ENCODE measurements at regions not wholly inside any gene's neighbourhood (a gene's known extent, or its start where the extent isn't known, plus 50 kb on each side); places are given as distances from the start of the nearest gene placed in this dataset.

GRCh38 chr4:38603652-38604051, 60.3 kb upstream of the KLF3 start:
- Histone ChIP-seq H3K4me3 (ENCODE audit: low read depth, low read length, poor library complexity, severe bottlenecking) (no peak overlapping the region), H3K9me3 (ENCODE audit: low read length) (no peaks in the 10 kb centered on the region), H3K27ac (ENCODE audit: low read depth, low read length, poor library complexity, severe bottlenecking) (no peak overlapping the region), H3K4me2 (ENCODE audit: low read length) (no peak overlapping the region), H3F3A (ENCODE audit: insufficient read depth, low read length) (no peaks in the 10 kb centered on the region), H4K20me1 (ENCODE audit: insufficient read depth, low read length) (no peaks in the 10 kb centered on the region), H3K27me3 (ENCODE audit: insufficient read depth, low read length) (no peaks in the 10 kb centered on the region; the same call in 1 of the 2 replicates), H3K4me1 (ENCODE audit: insufficient read depth, low read length, severe bottlenecking) (no peaks in the 10 kb centered on the region), H2AFZ (ENCODE audit: low read length) (no peak overlapping the region), H3K36me3 (ENCODE audit: insufficient read depth, low read length) (no peaks in the 10 kb centered on the region), H3K9ac (ENCODE audit: low read length) (no peak overlapping the region), H3K79me2 (ENCODE audit: insufficient read depth, low read length) (no peaks in the 10 kb centered on the region), H3K9me2 (ENCODE audit: low read depth, low read length) (no peaks in the 10 kb centered on the region)
- TF ChIP-seq CTCF (IDR thresholded peaks at IDR 0.05; ENCODE audit: low read length), result no peak
- no peak for TF ChIP-seq EZH2 (IDR thresholded peaks at IDR 0.05; ENCODE audit: borderline replicate concordance, low read length)

GRCh38 chr4:38605181-38605752, 58.7 kb upstream of the KLF3 start:
- Histone ChIP-seq H3K9me3 (ENCODE audit: low read length) (no peaks in the 10 kb centered on the region), H3K79me2 (ENCODE audit: insufficient read depth, low read length) (no peaks in the 10 kb centered on the region), H4K20me1 (ENCODE audit: insufficient read depth, low read length) (no peaks in the 10 kb centered on the region), H3K36me3 (ENCODE audit: insufficient read depth, low read length) (no peaks in the 10 kb centered on the region), H3K9me2 (ENCODE audit: low read depth, low read length) (no peaks in the 10 kb centered on the region), H3K27ac (ENCODE audit: low read depth, low read length, poor library complexity, severe bottlenecking) (no peak overlapping the region), H3K27me3 (ENCODE audit: insufficient read depth, low read length) (no peaks in the 10 kb centered on the region; the same call in 1 of the 2 replicates), H3K4me2 (ENCODE audit: low read length) (no peak overlapping the region), H3F3A (ENCODE audit: insufficient read depth, low read length) (no peaks in the 10 kb centered on the region), H3K9ac (ENCODE audit: low read length) (no peak overlapping the region), H3K4me3 (ENCODE audit: low read depth, low read length, poor library complexity, severe bottlenecking) (no peak overlapping the region), H2AFZ (ENCODE audit: low read length) (no peak overlapping the region), H3K4me1 (ENCODE audit: insufficient read depth, low read length, severe bottlenecking) (no peaks in the 10 kb centered on the region)
- TF ChIP-seq EZH2 (IDR thresholded peaks at IDR 0.05; ENCODE audit: borderline replicate concordance, low read length) (no peak), CTCF (IDR thresholded peaks at IDR 0.05; ENCODE audit: low read length) (no peak)

DNA sequence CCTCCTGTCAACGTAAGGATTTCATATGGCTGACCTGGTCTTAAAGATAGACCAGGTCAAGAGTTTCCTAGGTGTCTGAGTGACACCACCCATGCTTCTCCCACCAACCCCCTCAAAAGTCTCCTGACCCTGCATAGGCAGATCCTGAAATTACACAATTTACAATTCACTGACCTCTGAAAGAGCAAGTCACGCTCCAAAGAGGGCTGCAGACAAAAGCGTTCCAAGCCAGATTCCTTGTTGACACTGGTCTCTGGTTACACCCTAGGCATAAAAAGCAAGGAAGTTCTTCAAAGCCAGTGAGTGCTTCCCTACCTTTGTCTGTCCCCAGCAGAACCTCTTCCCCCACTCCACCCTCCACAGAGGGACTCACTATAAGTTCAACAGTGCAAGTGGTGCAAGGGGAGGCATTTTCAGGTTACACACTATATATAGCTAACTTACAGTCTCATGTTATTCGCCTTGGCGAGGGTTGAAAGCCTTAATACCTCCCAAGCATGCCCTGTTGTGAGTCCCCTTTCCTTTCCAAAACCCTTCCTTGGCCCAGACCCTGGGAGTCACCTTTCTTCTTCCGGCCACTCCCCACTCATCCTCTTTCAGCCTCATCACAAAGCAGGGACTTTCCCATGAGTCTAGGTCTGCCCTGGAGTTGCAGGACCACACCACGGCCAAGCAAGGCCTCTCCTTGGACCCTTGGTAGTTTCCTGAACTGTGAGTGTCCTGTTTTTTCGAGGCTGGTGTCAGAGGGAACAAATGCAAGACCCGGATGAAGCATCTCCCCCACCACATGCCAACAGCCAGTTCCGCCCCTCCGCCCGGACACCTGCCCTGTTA, 58.0 kb upstream of the KLF3 start:
- H3K9me2 ChIP-seq (ENCODE audit: low read depth, low read length), result no peaks in the 10 kb centered on the region
- H3K27ac ChIP-seq (ENCODE audit: low read depth, low read length, poor library complexity, severe bottlenecking), result no peak overlapping the region
- TF ChIP-seq CTCF (IDR thresholded peaks at IDR 0.05; ENCODE audit: low read length) (no peak), EZH2 (IDR thresholded peaks at IDR 0.05; ENCODE audit: borderline replicate concordance, low read length) (no peak)
- H3K9me3 ChIP-seq (ENCODE audit: low read length), result no peaks in the 10 kb centered on the region
- no peak overlapping the region for H3K4me2 ChIP-seq (ENCODE audit: low read length)
- H3K9ac ChIP-seq (ENCODE audit: low read length), result no peak overlapping the region
- H3K36me3 ChIP-seq (ENCODE audit: insufficient read depth, low read length), result no peaks in the 10 kb centered on the region
- H3K4me3 ChIP-seq (ENCODE audit: low read depth, low read length, poor library complexity, severe bottlenecking), result no peak overlapping the region
- H3K4me1 ChIP-seq (ENCODE audit: insufficient read depth, low read length, severe bottlenecking), result no peaks in the 10 kb centered on the region
- H4K20me1 ChIP-seq (ENCODE audit: insufficient read depth, low read length), result no peaks in the 10 kb centered on the region
- no peak overlapping the region for H2AFZ ChIP-seq (ENCODE audit: low read length)
- no peaks in the 10 kb centered on the region for H3K27me3 ChIP-seq (ENCODE audit: insufficient read depth, low read length)
- H3F3A ChIP-seq (ENCODE audit: insufficient read depth, low read length), result no peaks in the 10 kb centered on the region
- H3K79me2 ChIP-seq (ENCODE audit: insufficient read depth, low read length), result no peaks in the 10 kb centered on the region

All from OCI-LY1 (cell line).